ENCODE measurements at regions not wholly inside any gene's neighbourhood (a gene's known extent, or its start where the extent isn't known, plus 50 kb on each side); places are given as distances from the start of the nearest gene placed in this dataset.

DNA sequence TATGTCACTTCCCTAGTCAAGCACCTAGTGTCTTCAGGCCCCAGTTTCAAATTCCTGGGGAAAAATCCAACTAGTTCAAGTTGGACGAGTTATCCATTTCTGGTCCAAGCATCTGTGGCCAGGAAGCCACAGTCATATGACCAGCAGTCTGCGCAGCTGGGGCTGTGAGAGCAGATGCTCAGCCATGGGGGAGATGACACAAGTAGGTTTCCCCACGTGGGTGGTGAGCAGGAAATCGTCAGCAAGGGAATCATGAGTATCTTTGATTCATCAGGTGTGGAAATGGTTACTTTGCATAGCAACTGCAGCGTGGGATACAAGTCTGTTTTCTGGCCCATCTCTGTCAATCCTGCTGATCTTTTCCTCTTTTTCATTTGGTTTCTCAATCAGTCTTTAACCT is 185.3 kb downstream of the C11orf91 start:
- TF ChIP-seq EZH2 (IDR thresholded peaks at IDR 0.05; ENCODE audit: low read length, unreplicated experiment): no peak
- TF ChIP-seq EZH2phosphoT487 (IDR thresholded peaks at IDR 0.05; ENCODE audit: borderline replicate concordance, low read length): no peak

Data from PC-3 (cell line).